ENCODE measurements at regions not wholly inside any gene's neighbourhood (a gene's known extent, or its start where the extent isn't known, plus 50 kb on each side); places are given as distances from the start of the nearest gene placed in this dataset.
"Not testable (repeated sequence)": the region's sequence is repeated elsewhere in the genome, so short reads cannot be mapped to it uniquely, and the experiment has no call there.

DNA sequence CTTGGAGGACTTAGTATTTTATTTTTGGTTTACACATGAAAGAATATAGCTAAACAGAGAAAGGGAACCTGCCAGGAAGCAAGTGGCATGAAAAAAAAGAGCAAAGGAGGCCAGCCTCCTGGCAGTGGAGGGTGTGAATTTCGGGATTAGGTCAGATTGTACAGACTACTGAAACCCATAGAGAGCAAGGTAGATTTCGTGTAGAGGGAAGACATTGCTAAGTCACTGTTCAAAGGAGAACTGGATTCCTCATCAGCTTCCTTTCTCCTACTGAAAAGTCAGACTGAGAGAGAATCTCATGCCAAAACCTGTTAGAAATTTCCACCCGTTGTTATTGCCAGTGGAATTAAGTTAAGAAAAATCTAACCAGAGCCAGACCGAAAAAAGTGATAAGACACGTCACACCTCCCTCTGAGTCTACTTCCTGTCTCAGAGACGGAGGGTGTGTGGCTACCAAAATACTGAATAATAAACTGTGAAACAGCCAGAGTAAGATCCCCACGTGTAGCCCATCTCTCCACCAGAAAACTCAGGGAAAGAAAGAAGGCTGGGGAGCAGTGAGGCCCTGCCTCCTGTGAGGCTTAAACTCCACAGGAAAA is 118.8 kb downstream of the SKIDA1 start:
- DNase-seq (ENCODE audit: low read depth in 1 of 2, low spot score in 1 of 2): peak in 1 of 2 donors; percentile 27

DNA sequence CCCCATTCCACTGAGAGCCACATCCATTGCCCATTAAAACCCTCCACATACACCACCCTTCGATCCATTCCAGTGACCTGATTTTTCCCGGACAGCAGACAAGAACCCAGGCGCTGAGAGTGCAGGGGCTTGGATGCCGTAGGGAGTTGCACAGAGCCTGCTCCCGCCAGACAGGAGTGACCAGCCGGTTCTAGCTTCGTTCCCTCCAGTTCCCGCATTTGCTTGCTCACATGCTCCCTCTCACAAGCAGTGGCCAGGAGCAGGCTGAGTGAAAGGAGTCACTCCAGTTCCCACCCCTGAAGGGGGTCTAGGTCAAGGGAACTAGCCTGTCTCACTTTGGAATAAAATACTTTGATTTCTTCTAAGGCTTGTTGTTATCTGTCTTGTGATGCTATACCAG is 119.5 kb downstream of the SKIDA1 start:
- no peak for DNase-seq (ENCODE audit: low read depth in 1 of 2, low spot score in 1 of 2)

DNA sequence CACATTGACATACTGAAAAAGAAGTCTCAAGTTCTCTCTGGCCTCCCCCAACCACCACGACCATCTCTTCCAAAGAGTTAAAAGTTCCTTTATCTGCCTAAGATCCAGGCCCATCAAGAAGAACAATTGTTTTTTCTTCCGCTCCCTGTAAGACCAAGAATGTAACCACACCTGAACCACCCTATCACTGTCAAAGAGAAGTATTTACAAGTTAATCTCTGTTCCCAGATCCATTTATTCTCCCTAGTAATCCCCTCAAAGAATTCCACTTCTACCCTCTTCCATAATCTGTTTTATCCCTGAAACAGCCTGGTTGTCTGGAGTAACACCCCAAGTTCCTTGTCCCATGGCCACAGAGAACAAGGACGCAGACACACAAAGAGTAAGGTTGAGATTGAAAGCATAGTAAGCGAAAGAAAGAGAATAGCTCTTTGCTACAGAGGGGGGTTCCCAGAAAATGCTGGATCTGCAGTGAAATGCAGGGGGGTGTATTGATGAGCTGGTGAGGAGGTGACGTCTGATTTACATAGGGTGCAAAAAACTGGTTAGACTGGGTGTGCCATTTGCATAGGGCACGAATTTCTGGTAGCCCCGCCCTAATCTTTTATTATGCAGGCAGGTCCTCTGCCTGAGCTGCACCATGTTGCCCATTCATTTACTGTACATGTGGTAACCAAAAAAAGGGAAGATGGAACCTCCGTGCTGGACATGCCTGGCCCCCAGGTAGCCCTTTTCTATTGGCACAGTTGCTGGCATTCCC is 122.0 kb downstream of the SKIDA1 start:
- DNase-seq (ENCODE audit: low read depth in 1 of 2, low spot score in 1 of 2): no peak

DNA sequence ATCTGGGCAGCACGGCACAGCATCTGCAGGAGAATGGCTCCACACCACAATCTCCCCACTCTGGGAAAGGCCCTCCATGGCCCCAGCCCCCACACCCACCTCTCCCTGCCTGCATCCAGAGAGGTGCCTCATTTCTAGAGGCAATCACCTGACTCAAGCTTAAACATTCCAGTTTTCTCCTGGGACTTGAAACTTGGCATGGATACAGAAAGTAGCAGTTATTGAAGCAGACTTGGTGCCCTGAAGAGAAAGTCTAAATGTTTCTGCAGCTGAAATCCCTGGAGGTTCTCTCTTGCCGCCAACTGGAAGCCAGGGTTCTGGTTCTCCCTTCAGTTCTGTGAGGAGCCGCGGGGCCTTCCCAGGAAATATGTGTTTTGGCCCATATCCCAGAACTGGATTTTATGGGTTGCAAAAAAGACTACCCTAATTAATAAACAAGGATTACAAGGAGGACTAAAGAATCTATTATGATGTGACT is 122.8 kb downstream of the SKIDA1 start:
- no peak for DNase-seq (ENCODE audit: low read depth in 1 of 2, low spot score in 1 of 2)

DNA sequence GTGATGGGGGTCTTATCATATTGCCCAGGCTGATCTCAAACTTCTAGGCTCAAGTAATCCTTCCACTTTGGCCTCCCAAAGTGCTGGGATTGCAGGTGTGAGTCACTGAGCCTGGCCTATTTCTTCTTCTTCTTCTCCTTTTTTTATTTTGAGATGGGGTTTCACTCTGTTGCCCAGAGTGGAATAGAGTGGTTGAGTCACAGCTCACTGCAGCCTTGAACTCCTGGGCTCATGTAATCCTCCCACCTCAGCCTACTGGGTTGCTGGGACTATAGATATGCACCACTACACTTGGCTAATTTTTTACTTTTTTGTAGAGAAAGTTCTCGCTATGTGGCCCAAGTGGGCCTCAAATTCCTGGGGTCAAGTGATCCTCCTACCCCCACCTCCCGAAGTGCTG is 124.3 kb downstream of the SKIDA1 start:
- no peak for DNase-seq (ENCODE audit: low read depth in 1 of 2, low spot score in 1 of 2)

DNA sequence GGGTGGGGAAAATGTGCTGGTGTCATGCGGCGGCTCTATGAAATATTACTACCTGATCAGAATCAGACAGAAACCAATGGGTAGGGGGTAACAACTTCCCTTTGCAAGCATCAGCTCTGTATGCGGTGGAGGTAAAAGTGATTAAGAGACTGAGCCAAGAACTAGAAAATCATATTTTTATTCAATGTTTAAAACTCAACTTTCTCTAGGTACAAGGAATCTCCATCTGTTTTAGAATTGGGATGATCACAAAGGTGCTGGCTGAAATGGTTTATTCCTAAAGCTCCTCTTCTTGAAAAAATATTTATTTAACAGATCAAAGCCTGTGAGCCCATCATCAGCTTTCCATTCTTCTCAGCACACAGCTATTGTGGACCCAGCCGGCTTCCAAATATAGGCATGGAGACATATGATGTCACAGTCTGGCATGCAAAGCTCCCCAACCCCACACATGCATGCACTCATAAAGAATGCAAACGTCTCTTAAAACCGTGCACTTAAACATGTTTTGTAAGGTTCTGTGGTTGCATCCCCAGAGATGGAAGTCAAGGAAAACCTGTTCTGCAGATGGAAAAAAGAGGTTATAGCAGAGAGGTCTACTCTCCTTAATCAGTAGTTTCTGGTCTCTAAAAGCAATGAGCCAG is 126.0 kb downstream of the SKIDA1 start:
- DNase-seq (ENCODE audit: low read depth in 1 of 2, low spot score in 1 of 2): no peak

DNA sequence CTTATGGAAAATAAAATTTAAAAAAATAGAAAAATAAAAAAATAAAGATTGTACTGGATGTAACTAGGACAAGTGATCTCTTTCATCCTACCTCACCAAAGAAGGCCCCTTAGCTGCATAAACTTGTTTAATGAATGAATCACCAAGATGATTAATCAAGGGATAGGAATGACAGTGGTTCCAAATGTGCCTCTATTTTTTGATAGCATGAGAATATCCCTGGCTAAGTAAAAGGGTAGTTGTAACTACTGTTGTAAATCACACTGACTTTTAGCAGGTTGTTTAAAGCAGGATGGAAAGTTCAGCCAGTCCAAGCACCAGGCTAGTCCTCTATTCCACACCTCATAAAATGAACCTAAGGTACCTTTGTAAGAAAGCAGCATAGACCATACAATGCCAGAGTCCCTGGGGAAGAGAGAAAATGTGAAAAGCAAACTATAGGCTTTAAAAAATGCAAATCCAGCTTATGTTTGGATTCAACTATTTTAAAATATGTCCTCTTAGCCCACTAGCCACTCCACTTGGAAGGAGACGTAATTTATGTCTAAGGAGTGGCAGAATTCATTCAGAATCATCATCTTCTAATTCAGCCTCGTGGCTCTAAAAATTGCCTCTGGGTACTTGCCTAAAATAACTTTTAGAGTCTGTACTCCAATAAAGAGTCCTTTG is 126.8 kb downstream of the SKIDA1 start:
- no peak for DNase-seq (ENCODE audit: low read depth in 1 of 2, low spot score in 1 of 2)

DNA sequence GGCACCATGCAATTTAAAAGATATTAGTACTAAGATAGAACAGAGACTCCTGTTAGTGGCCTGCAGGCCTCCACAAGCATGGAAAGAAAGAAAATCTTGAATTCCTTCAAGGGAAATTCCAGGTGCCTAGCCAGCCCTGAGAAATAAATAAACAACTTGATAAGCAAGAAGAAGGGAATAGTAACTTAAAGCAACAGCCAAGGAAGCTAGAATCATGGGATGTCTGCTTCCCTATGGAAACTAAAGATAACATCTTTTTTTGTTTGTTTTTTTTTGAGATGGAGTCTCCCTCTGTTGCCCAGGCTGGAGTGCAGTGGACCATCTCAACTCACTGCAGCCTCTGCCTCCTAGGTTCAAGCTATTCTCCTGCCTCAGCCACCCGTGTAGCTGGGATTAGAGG is 128.6 kb downstream of the SKIDA1 start:
- no peak for DNase-seq (ENCODE audit: low read depth in 1 of 2, low spot score in 1 of 2)

DNA sequence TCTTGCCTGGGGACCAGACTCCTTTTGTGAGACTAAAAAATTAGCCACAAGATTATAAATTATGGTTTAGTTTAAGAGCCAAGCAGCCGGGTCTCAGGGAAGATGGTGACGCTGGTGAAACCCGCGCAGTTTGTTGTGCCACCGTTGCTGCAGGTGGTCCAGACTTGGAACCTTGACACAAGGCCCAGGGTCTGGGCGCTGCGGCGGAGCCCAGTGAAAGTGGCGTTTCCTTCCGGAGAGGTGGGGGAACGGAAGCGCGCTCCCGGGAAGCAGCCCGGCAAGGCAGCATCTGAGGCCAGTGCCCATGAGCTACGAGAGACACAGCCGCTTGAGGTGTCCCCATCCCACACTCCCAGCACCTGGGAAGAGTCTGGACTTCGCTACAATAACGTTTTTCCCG is 131.6 kb downstream of the SKIDA1 start:
- DNase-seq (ENCODE audit: low read depth in 1 of 2, low spot score in 1 of 2): no peak

DNA sequence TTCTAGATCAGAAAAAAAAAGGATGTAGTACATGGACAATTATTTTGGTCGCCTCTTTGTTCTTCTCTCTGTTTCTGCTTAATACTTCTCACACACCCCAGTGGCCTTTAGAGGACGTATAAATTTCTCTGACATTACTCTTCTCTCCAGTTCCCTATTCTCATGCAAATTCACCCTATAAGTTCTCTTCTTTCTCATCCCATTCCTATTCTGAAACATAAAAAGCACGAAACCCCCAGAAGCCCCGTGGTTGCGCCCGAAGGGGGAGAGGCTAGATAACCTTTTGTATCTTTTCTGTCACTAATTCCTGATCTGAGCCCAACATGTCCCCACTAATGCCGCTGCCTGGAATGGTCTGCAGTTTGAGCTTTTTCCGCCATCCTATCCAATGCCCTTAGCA is 136.9 kb downstream of the SKIDA1 start:
- DNase-seq (ENCODE audit: low read depth in 1 of 2, low spot score in 1 of 2): no peak

DNA sequence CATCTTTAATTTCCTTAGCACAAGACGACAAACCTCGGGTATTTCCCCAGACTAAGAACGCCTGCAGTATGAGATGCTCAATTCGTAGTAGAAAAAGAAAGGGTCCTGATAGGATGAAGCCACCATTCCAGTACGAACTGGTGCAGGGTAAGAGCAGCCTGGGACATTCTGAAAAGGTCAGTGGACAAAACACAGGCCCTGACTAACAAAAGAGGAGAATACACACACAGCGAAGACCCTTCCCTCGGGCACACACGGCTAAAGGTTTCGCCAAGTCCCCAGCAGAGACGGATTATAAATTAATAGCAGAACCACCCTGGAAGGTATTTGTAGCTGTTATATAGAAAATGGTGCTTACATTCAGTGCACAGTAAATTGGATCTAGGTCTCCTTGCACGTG is 137.6 kb downstream of the SKIDA1 start:
- DNase-seq (ENCODE audit: low read depth in 1 of 2, low spot score in 1 of 2): no peak

DNA sequence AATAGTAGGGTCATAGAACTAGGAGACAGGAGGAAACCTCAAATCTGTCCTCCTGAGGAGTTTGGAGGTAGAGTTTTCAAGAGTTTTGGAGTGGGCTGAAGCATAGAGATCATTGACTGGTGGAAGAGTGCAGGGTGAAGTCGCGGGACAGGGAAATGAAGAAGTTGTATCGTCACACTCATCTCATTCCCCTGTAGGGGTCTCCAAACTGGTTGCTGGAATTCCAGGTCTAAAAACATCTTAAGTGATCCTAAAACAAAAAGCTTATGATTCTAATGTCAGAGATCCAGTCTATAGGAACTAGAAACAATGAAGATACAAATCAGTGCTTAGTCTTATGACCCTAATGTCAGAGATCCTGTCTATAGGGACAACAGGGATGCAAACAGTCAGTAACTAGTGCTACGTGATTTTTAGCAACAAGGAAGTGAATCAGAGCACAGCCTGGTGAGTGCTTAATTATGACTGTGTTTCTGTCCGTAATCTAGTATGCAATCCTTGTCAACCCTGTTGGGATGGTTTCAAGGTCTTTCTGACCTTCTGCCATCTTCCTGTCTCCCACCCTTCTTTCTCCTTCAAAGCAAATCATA is 139.4 kb downstream of the SKIDA1 start:
- DNase-seq (ENCODE audit: low read depth in 1 of 2, low spot score in 1 of 2): no peak

DNA sequence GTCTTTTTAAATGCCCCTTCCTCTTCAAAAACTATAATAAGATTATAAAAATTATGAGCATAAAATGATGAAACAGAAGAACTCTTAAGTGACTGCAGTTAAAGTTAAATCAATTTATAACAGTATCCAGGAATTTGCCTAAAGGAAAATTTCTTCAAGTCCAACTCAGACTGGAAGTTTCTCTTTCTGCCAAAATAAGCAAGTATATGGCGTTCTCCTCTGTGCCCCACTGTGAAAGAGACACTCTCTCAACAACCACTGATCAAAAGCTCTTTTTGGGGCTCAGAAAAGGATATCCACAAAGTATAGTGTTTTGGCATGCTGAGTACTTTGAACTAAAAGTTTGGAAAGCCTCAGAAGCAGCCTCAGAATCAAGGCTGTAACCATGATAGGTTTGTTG is 139.9 kb downstream of the SKIDA1 start:
- no peak for DNase-seq (ENCODE audit: low read depth in 1 of 2, low spot score in 1 of 2)

DNA sequence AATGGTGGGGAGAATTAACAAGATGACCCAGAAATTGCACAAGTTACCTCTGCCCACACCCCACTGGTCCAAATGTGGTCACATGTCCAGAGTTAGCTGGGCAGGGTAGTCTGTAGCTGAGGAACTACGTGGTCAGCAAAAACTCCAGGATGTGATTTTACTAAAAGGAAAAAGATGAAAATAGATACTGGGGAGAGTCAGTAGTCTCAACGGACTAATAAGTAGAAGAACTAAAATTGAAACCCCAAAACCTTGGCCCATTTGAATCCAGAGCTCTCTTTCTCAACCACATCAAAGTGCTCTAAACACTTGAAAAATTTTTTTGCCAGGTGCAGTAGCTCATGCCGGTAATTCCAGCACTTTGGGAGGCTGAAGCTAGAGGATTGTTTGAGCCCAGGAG is 146.3 kb downstream of the SKIDA1 start:
- no peak for DNase-seq (ENCODE audit: low read depth in 1 of 2, low spot score in 1 of 2)

DNA sequence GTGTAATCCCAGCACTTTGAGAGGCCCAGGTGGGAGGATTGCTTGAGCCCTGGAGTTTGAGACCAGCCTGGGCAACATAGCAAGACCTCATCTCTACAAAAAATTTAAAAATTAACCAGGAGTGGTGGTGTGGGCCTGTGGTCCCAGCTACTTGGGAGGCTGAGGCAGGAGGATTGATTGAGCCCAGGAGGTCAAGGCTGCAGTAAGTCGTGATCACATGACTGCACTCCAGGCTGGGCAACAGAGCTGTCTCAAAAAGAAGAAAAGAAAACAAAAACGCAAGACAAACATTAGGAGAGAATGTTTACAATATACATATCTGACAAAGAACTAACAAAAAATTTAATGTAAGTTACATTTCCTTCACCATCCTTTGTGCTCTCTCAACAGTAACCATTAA is 150.2 kb downstream of the SKIDA1 start:
- not testable (repeated sequence) for DNase-seq (ENCODE audit: low read depth in 1 of 2, low spot score in 1 of 2)

DNA sequence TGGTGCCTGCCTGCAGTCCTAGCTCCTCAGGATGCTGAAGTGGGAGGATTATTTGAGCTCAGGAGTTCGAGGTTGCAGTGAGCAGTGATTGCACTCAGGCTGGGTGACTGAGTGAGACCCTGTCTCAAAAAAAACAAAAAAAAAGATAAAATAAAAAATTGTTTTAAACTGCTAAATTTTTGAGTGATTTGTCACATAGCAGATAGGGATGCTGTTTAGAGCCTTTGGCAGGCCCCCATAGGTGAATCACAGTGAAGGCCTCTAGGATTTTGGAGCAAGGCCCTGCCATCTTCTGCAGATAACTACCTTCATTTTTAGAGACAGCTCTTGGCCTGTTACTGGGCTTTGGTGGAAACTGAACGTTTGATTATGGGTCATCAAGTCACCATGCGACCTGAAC is 151.6 kb downstream of the SKIDA1 start:
- not testable (repeated sequence) for DNase-seq (ENCODE audit: low read depth in 1 of 2, low spot score in 1 of 2)

DNA sequence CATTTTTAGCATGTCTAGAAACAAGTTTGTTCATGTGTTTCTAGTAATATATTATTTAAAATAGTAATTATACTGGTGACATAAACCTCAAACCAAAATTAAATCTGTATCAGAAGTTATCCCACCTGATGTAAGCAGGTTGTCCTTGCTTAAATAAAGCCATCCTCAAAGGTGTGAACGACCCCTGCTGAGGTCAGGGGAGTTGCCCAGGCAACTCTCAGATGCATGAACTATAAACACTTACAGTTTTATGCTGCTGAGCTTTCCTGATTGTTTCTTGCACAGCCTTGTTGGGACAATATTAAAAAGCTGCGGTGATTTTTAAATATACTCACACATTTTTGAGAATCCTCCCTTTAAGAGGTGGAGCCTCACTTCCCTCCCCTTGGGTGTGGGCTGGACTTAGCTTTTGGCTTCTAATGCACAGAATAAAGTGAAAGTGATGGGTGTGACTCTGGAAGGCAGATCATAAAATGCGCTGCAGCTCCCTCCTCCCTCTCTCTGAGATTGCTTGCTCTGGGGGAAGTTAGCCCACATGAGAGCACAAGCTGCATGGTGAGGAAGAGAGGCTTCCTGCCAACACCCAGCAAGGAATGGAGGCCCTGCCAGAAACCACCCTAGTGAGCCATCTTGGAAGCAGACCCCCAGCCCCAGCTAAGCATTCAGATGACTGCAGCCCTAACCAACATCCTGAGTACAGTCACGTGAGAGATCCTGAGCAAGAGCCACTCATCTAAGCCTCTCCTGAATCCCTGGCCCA is 152.7 kb downstream of the SKIDA1 start:
- DNase-seq (ENCODE audit: low read depth in 1 of 2, low spot score in 1 of 2): peak in 1 of 2 donors; percentile 15

DNA sequence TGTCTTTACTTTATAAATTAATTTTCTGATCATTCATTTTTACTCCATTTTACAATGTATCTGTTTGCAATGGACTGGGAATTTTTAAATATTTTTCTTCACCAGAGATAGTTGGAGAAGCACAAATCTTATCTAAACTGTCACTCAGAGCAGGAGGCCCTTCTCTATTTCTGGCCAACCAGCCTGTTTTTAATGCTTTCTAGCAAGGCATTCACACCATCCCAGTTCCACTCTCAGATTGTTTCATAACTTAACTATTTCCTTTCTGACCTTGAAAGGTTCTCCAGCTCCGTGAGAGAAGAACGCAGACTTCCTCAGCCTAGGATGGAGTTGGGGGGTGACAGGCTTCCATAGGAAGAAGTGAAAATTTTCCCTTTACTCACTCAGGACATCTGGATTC is 155.8 kb downstream of the SKIDA1 start:
- DNase-seq (ENCODE audit: low read depth in 1 of 2, low spot score in 1 of 2): no peak

DNA sequence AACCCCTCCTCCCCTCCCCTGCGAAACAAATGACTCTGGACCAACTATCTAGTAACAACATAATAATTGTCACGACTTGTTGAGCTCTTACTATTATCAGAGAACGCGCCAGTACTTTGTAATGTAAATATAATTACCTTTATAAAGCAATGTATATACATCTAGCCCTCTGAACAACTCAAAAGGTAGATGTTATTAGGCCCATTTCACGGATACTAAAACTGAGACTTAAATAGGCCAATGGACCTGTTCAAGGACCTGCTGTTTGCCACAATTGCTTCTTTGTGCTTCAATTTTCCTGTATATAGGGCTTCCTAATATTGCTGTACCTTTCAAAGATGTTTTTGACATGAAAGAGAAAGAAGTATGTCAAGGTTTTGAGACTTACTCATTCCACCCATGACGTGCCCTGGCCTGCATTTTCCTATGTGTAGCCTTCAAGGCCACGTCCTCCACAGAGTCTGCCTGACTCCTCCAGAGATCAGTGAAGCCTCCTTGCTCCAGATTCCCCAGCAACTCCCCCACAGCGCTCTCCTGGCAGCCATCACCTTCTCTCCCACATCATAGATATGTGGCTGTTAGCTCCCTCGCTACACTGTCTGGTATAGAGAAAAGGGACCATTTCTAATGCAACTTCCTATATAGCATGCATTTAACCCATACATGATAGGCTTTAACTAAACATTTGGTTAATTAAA is 156.6 kb downstream of the SKIDA1 start:
- no peak for DNase-seq (ENCODE audit: low read depth in 1 of 2, low spot score in 1 of 2)

DNA sequence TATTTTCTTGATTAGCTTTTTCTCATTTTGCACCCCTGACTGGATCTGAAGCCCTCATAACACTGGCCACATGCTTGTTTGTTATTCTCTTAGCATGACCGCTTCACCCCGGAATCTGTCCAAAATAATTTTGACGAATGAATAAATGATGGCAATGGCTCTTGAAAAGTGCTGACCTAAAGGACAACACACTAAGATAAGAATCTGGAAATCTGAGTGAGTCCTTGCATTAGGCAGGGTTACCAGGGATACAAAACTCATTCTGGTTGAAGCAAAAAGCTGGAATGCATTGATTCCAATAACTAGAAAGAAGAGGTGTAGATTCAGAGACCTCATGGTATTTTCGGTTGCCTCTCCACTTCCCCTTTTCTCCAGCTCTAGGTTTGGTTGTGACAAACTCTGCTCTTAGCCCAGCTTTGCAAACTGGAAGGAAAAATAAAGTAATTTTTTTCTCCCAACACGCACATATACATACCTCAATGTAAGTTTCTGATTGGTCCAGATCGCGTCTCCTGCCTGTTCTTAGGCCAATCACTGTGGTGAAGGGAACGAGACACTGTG is 157.4 kb downstream of the SKIDA1 start:
- no peak for DNase-seq (ENCODE audit: low read depth in 1 of 2, low spot score in 1 of 2)

Measured in activated CD4-positive, alpha-beta T cell treated with anti-CD3 and anti-CD28 coated beads, Interleukin-2, amount 50 U/mL, for 24 hours (primary cell).